WTC11 (cell line): ENCODE measurements at regions not wholly inside any gene's neighbourhood (a gene's known extent, or its start where the extent isn't known, plus 50 kb on each side); places are given as distances from the start of the nearest gene placed in this dataset.

ENCODE experiments used
- ATAC-seq: fragments of 200-7000 bp; cut with Tn5 transposase; 2 replicates; pipeline ENCODE4 v1.10.0; 2021; ENCODE audit warnings: mild to moderate bottlenecking, moderate library complexity
- CTCF ChIA-PET: fragments of 300-600 bp; sonication (Branson Sonifier 250); formaldehyde crosslinking; loops from one replicate; lab custom pipeline; 2021; ENCODE audit warnings: antibody characterized with exemption; lab: Charles Lee
- POLR2A ChIA-PET: fragments of 350-600 bp; sonication (Branson Sonifier 250); formaldehyde crosslinking; loops from one replicate; lab custom pipeline; 2021; ENCODE audit warnings: antibody characterized with exemption; lab: Charles Lee
- DNase-seq: peaks from one replicate; pipeline ENCODE4 v3.0.0; 2021; ENCODE audit warnings: low spot score
- H3K27ac Mint-ChIP-seq: 2 replicates; pipeline ENCODE4 v1.8.0; 2021; ENCODE audit warnings: mixed read lengths
- H3K27me3 Mint-ChIP-seq: 2 replicates; pipeline ENCODE4 v1.8.0; 2021; ENCODE audit warnings: low read depth, mild to moderate bottlenecking, moderate library complexity, mixed read lengths
- H3K36me3 Mint-ChIP-seq: 2 replicates; pipeline ENCODE4 v1.8.0; 2021; ENCODE audit warnings: mixed read lengths
- H3K4me1 Mint-ChIP-seq: 2 replicates; pipeline ENCODE4 v1.8.0; 2022; ENCODE audit warnings: mixed read lengths
- H3K4me3 Mint-ChIP-seq: 2 replicates; pipeline ENCODE4 v1.8.0; 2021; ENCODE audit warnings: mild to moderate bottlenecking, moderate library complexity, mixed read lengths
- H3K9me3 Mint-ChIP-seq: 2 replicates; pipeline ENCODE4 v1.8.0; 2021; ENCODE audit warnings: mixed read lengths
- CREB1 ChIP-seq: sonication (generic); formaldehyde crosslinking; IDR thresholded peaks from 2 replicates; pipeline ENCODE4 v1.8.0; 2023; ENCODE audit warnings: mild to moderate bottlenecking, missing genetic modification reagents
- CREM ChIP-seq: sonication (generic); formaldehyde crosslinking; IDR thresholded peaks from 2 replicates; pipeline ENCODE4 v1.8.1; 2022; ENCODE audit warnings: mild to moderate bottlenecking, missing genetic modification reagents, moderate library complexity
- ETV6 ChIP-seq: sonication (generic); formaldehyde crosslinking; IDR thresholded peaks from 2 replicates; pipeline ENCODE4 v1.8.1; 2022; ENCODE audit warnings: mild to moderate bottlenecking, missing genetic modification reagents
- FOXJ3 ChIP-seq: sonication (generic); formaldehyde crosslinking; IDR thresholded peaks from 2 replicates; pipeline ENCODE4 v1.9.0; 2021; ENCODE audit warnings: missing genetic modification reagents, mild to moderate bottlenecking, borderline replicate concordance
- GABPB1 ChIP-seq: sonication (generic); formaldehyde crosslinking; IDR thresholded peaks from 2 replicates; pipeline ENCODE4 v1.8.1; 2023; ENCODE audit warnings: mild to moderate bottlenecking, missing genetic modification reagents
- GTF2I ChIP-seq: fragments of 250-450 bp; sonication (Bioruptor Pico); conservative IDR thresholded peaks from 2 replicates; pipeline ENCODE4 v1.4.0; 2021; ENCODE audit warnings: mild to moderate bottlenecking
- NFYB ChIP-seq: sonication (generic); formaldehyde crosslinking; conservative IDR thresholded peaks from 2 replicates; pipeline ENCODE4 v1.8.0; 2022; ENCODE audit warnings: low read depth, missing genetic modification reagents
- NR3C1 ChIP-seq: sonication (generic); formaldehyde crosslinking; conservative IDR thresholded peaks from 2 replicates; pipeline ENCODE4 v1.8.1; 2023; ENCODE audit warnings: low read depth, mild to moderate bottlenecking, missing genetic modification reagents
- RELA ChIP-seq: sonication (generic); formaldehyde crosslinking; IDR thresholded peaks from 2 replicates; pipeline ENCODE4 v1.8.1; 2022; ENCODE audit warnings: missing genetic modification reagents, mild to moderate bottlenecking, borderline replicate concordance
- SMAD4 ChIP-seq: sonication (generic); formaldehyde crosslinking; IDR thresholded peaks from 2 replicates; pipeline ENCODE4 v1.8.0; 2022; ENCODE audit warnings: mild to moderate bottlenecking, missing genetic modification reagents
- TCF7 ChIP-seq: sonication (generic); formaldehyde crosslinking; IDR thresholded peaks from 2 replicates; pipeline ENCODE4 v1.8.0; 2022; ENCODE audit warnings: mild to moderate bottlenecking, low read depth, missing genetic modification reagents, moderate library complexity
- TEAD4 ChIP-seq: sonication (generic); formaldehyde crosslinking; IDR thresholded peaks from 2 replicates; pipeline ENCODE4 v1.8.0; 2022; ENCODE audit warnings: mild to moderate bottlenecking, missing genetic modification reagents
- TP53 ChIP-seq: sonication (generic); formaldehyde crosslinking; IDR thresholded peaks from 2 replicates; pipeline ENCODE4 v1.8.1; 2023; ENCODE audit warnings: mild to moderate bottlenecking, missing genetic modification reagents
- ZBTB21 ChIP-seq: sonication (generic); formaldehyde crosslinking; IDR thresholded peaks from 2 replicates; pipeline ENCODE4 v1.8.1; 2023; ENCODE audit warnings: mild to moderate bottlenecking, missing genetic modification reagents, borderline replicate concordance
- ZNF121 ChIP-seq: sonication (generic); formaldehyde crosslinking; IDR thresholded peaks from 2 replicates; pipeline ENCODE4 v1.8.0; 2023; ENCODE audit warnings: missing genetic modification reagents
- ZNF138 ChIP-seq: sonication (generic); formaldehyde crosslinking; conservative IDR thresholded peaks from 2 replicates; pipeline ENCODE4 v1.8.1; 2022; ENCODE audit warnings: mild to moderate bottlenecking, moderate library complexity, missing genetic modification reagents
- ZNF263 ChIP-seq: sonication (generic); formaldehyde crosslinking; IDR thresholded peaks from 2 replicates; pipeline ENCODE4 v1.8.1; 2022; ENCODE audit warnings: low read depth, mild to moderate bottlenecking, moderate library complexity, missing genetic modification reagents
- ZNF396 ChIP-seq: fragments of 250-450 bp; sonication (Bioruptor Pico); IDR thresholded peaks from 2 replicates; pipeline ENCODE4 v1.8.0; 2021; ENCODE audit warnings: mild to moderate bottlenecking, moderate library complexity, borderline replicate concordance
- TF ChIP-seq, protein P1 (sequence below): sonication (generic); formaldehyde crosslinking; IDR thresholded peaks from 2 replicates; pipeline ENCODE4 v1.8.1; 2022; ENCODE audit warnings: low read depth, missing genetic modification reagents, borderline replicate concordance
- TF ChIP-seq, protein P2 (sequence below): fragments of 250-450 bp; sonication (Bioruptor Pico); IDR thresholded peaks from 2 replicates; pipeline ENCODE4 v1.9.0; 2021; ENCODE audit warnings: mild to moderate bottlenecking
- TF ChIP-seq, protein P3 (sequence below): fragments of 250-450 bp; sonication (Bioruptor Pico); IDR thresholded peaks from 2 replicates; pipeline ENCODE4 v1.8.0; 2021; ENCODE audit warnings: mild to moderate bottlenecking
- TF ChIP-seq, protein P4 (sequence below): sonication (generic); formaldehyde crosslinking; IDR thresholded peaks from 2 replicates; pipeline ENCODE4 v1.8.0; 2022; ENCODE audit warnings: mild to moderate bottlenecking, missing genetic modification reagents
- TF ChIP-seq, protein P5 (sequence below): sonication (generic); formaldehyde crosslinking; IDR thresholded peaks from 2 replicates; pipeline ENCODE4 v1.8.1; 2022; ENCODE audit warnings: mild to moderate bottlenecking, missing genetic modification reagents, moderate library complexity, borderline replicate concordance
- TF ChIP-seq, protein P6 (sequence below): fragments of 200-600 bp; IDR thresholded peaks from 2 replicates; pipeline ENCODE4 v1.8.0; 2022; ENCODE audit warnings: antibody characterized with exemption
- TF ChIP-seq, protein P7 (sequence below): fragments of 250-450 bp; sonication (Bioruptor Pico); IDR thresholded peaks from 2 replicates; pipeline ENCODE4 v1.9.0; 2021; ENCODE audit warnings: mild to moderate bottlenecking

DNA sequence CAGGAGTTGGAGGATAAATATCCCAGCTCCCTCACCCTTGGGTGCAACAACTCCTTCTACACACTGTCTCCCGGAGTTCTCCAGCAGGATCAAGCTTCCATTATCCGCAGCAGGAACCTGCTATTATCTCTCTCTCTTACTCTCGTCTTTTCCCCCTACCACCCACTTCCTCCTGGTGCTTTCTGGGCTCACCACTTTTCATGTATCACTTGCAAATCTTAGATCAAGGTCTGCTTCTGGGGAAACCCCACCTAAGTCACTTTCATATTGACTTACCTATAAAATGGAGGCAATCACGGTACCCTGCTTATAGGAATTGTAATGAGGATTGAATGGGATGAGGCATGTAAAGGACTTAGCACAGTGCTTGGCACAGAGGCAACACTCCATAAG lies 589.5 kb downstream of the BCOR start:
- Mint-ChIP-seq H3K9me3 (peaks cover 17% of the 10 kb centered on the region), H3K4me1 (no peaks in the 10 kb centered on the region), H3K27ac (no peak overlapping the region), H3K4me3 (no peak overlapping the region)
- no peak for ATAC-seq
- TF ChIP-seq SMAD4 (CRISPR knock-in tag) (no peak), TP53 (CRISPR knock-in tag) (no peak), ZNF138 (CRISPR knock-in tag) (no peak), NFYB (CRISPR knock-in tag) (no peak), FOXJ3 (CRISPR knock-in tag) (no peak), TCF7 (CRISPR knock-in tag) (no peak), GTF2I (CRISPR knock-in tag) (no peak), GABPB1 (CRISPR knock-in tag) (no peak), TEAD4 (CRISPR knock-in tag) (no peak)
- TF ChIP-seq, protein P1, sequence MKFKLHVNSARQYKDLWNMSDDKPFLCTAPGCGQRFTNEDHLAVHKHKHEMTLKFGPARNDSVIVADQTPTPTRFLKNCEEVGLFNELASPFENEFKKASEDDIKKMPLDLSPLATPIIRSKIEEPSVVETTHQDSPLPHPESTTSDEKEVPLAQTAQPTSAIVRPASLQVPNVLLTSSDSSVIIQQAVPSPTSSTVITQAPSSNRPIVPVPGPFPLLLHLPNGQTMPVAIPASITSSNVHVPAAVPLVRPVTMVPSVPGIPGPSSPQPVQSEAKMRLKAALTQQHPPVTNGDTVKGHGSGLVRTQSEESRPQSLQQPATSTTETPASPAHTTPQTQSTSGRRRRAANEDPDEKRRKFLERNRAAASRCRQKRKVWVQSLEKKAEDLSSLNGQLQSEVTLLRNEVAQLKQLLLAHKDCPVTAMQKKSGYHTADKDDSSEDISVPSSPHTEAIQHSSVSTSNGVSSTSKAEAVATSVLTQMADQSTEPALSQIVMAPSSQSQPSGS (CRISPR knock-in tag): no peak
- TF ChIP-seq, protein P2, sequence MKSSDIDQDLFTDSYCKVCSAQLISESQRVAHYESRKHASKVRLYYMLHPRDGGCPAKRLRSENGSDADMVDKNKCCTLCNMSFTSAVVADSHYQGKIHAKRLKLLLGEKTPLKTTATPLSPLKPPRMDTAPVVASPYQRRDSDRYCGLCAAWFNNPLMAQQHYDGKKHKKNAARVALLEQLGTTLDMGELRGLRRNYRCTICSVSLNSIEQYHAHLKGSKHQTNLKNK (CRISPR knock-in tag): no peak
- TF ChIP-seq, protein P3, sequence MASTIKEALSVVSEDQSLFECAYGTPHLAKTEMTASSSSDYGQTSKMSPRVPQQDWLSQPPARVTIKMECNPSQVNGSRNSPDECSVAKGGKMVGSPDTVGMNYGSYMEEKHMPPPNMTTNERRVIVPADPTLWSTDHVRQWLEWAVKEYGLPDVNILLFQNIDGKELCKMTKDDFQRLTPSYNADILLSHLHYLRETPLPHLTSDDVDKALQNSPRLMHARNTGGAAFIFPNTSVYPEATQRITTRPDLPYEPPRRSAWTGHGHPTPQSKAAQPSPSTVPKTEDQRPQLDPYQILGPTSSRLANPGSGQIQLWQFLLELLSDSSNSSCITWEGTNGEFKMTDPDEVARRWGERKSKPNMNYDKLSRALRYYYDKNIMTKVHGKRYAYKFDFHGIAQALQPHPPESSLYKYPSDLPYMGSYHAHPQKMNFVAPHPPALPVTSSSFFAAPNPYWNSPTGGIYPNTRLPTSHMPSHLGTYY (CRISPR knock-in tag): no peak
- TF ChIP-seq, all 79 proteins: peak for 0
- H3K36me3 Mint-ChIP-seq: peaks cover 10% of the 10 kb centered on the region; the same call in 1 of the 2 replicates
- ChIA-PET POLR2A (no interaction called here), CTCF (no interaction called here)
- H3K27me3 Mint-ChIP-seq: peaks cover 2% of the 10 kb centered on the region; the same call in 1 of the 2 replicates
- DNase-seq: no peak

DNA sequence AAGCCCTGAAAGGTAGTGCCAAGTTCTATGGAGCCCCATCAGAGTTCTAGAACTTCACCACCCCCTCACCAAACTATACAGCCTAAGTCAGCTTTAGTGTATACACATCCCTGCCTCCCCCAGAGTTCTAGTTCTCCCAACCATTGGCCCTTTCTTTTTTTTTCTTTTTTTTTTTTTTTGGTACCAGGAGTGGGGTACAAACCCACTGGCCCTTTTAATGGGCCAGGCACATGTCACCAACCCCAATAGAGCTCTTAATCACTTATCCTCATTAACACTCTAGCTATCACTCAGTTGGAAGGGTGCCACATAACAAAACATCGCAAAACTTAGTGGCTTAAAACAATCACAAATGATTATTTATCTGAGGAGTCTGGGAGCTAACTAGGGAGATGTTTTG lies 588.6 kb downstream of the BCOR start:
- H3K27ac Mint-ChIP-seq: no peak overlapping the region
- peaks cover 17% of the 10 kb centered on the region for H3K9me3 Mint-ChIP-seq
- ChIA-PET POLR2A (no interaction called here), CTCF (no interaction called here)
- H3K36me3 Mint-ChIP-seq: peaks cover 10% of the 10 kb centered on the region; the same call in 1 of the 2 replicates
- DNase-seq: no peak
- ATAC-seq: no peak
- no peak overlapping the region for H3K4me3 Mint-ChIP-seq
- H3K27me3 Mint-ChIP-seq: peaks cover 2% of the 10 kb centered on the region; the same call in 1 of the 2 replicates
- H3K4me1 Mint-ChIP-seq: no peaks in the 10 kb centered on the region
- TF ChIP-seq, protein P4, sequence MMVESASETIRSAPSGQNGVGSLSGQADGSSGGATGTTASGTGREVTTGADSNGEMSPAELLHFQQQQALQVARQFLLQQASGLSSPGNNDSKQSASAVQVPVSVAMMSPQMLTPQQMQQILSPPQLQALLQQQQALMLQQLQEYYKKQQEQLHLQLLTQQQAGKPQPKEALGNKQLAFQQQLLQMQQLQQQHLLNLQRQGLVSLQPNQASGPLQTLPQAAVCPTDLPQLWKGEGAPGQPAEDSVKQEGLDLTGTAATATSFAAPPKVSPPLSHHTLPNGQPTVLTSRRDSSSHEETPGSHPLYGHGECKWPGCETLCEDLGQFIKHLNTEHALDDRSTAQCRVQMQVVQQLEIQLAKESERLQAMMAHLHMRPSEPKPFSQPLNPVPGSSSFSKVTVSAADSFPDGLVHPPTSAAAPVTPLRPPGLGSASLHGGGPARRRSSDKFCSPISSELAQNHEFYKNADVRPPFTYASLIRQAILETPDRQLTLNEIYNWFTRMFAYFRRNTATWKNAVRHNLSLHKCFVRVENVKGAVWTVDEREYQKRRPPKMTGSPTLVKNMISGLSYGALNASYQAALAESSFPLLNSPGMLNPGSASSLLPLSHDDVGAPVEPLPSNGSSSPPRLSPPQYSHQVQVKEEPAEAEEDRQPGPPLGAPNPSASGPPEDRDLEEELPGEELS (CRISPR knock-in tag): no peak
- no peak for TF ChIP-seq ZNF263
- no peak for TF ChIP-seq NR3C1 (CRISPR knock-in tag)
- no peak for TF ChIP-seq FOXJ3 (CRISPR knock-in tag)
- no peak for TF ChIP-seq CREB1 (CRISPR knock-in tag)
- TF ChIP-seq, protein P5, sequence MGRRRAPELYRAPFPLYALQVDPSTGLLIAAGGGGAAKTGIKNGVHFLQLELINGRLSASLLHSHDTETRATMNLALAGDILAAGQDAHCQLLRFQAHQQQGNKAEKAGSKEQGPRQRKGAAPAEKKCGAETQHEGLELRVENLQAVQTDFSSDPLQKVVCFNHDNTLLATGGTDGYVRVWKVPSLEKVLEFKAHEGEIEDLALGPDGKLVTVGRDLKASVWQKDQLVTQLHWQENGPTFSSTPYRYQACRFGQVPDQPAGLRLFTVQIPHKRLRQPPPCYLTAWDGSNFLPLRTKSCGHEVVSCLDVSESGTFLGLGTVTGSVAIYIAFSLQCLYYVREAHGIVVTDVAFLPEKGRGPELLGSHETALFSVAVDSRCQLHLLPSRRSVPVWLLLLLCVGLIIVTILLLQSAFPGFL (CRISPR knock-in tag): no peak
- TF ChIP-seq ZBTB21 (CRISPR knock-in tag): no peak
- TF ChIP-seq ZNF121 (CRISPR knock-in tag): no peak
- no peak for TF ChIP-seq ETV6 (CRISPR knock-in tag)
- no peak for TF ChIP-seq CREM
- no peak for TF ChIP-seq ZNF396
- no peak for TF ChIP-seq RELA (CRISPR knock-in tag)
- TF ChIP-seq, protein P6, sequence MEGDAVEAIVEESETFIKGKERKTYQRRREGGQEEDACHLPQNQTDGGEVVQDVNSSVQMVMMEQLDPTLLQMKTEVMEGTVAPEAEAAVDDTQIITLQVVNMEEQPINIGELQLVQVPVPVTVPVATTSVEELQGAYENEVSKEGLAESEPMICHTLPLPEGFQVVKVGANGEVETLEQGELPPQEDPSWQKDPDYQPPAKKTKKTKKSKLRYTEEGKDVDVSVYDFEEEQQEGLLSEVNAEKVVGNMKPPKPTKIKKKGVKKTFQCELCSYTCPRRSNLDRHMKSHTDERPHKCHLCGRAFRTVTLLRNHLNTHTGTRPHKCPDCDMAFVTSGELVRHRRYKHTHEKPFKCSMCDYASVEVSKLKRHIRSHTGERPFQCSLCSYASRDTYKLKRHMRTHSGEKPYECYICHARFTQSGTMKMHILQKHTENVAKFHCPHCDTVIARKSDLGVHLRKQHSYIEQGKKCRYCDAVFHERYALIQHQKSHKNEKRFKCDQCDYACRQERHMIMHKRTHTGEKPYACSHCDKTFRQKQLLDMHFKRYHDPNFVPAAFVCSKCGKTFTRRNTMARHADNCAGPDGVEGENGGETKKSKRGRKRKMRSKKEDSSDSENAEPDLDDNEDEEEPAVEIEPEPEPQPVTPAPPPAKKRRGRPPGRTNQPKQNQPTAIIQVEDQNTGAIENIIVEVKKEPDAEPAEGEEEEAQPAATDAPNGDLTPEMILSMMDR: no peak
- TF ChIP-seq, protein P7, sequence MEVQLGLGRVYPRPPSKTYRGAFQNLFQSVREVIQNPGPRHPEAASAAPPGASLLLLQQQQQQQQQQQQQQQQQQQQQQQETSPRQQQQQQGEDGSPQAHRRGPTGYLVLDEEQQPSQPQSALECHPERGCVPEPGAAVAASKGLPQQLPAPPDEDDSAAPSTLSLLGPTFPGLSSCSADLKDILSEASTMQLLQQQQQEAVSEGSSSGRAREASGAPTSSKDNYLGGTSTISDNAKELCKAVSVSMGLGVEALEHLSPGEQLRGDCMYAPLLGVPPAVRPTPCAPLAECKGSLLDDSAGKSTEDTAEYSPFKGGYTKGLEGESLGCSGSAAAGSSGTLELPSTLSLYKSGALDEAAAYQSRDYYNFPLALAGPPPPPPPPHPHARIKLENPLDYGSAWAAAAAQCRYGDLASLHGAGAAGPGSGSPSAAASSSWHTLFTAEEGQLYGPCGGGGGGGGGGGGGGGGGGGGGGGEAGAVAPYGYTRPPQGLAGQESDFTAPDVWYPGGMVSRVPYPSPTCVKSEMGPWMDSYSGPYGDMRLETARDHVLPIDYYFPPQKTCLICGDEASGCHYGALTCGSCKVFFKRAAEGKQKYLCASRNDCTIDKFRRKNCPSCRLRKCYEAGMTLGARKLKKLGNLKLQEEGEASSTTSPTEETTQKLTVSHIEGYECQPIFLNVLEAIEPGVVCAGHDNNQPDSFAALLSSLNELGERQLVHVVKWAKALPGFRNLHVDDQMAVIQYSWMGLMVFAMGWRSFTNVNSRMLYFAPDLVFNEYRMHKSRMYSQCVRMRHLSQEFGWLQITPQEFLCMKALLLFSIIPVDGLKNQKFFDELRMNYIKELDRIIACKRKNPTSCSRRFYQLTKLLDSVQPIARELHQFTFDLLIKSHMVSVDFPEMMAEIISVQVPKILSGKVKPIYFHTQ (CRISPR knock-in tag): no peak
